ENCODE measurements at regions not wholly inside any gene's neighbourhood (a gene's known extent, or its start where the extent isn't known, plus 50 kb on each side); places are given as distances from the start of the nearest gene placed in this dataset.

DNA sequence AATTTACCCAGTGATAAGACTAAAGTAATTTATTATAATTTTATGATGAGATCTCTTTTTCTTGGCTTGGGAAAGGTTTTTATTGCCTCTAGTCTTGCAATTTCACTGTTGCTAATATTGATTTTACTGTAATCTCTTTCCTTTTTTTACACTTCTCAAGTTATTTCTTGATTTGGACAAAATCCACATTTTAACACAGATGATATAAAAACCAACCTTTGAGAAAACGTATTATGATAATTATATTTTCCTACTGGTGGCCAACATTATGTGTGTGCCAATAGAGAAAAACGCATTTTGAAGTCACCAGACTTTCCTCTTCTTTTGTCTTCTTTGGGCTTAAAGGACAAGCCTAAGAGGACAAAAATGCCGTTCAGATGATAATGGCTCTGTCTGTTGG, 314.9 kb downstream of the PRDM2 start:
- Mint-ChIP-seq H3K27ac (no peak overlapping the region), H3K4me3 (no peak overlapping the region), H3K9me3 (no peaks in the 10 kb centered on the region), H3K4me1 (no peaks in the 10 kb centered on the region), H3K27me3 (ENCODE audit: low read depth) (peaks cover 47% of the 10 kb centered on the region), H3K36me3 (no peaks in the 10 kb centered on the region)
- no peak for TF ChIP-seq CTCF (IDR thresholded peaks at IDR 0.05; ENCODE audit: unreplicated experiment)
- DNase-seq (ENCODE audit: low spot score in 2 of 2, unreplicated experiment in 2 of 2), result no peak

DNA sequence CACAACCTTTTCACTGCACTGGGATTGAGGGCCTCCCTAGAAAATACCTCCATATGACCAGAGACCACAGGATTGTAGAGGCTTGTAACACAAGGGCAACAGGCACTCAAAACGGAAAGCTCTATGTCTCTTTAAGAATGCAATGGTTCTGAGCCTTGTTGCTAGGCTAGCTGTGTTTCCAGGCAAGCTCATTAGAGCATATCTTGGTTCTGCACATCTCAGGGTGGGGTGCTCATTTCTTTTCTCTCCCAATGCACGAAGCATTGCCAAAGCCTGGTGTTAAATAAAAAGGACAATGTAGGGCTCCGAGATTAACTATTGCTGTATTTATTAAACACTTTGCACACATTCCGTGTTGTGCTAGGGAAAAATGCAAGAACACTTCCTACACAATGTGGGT, 315.9 kb downstream of the PRDM2 start:
- no peak for TF ChIP-seq CTCF (IDR thresholded peaks at IDR 0.05; ENCODE audit: unreplicated experiment)
- Mint-ChIP-seq H3K27ac (no peak overlapping the region), H3K4me1 (no peaks in the 10 kb centered on the region), H3K27me3 (ENCODE audit: low read depth) (peaks cover 47% of the 10 kb centered on the region), H3K4me3 (no peak overlapping the region), H3K9me3 (no peaks in the 10 kb centered on the region), H3K36me3 (no peaks in the 10 kb centered on the region)
- DNase-seq (ENCODE audit: low spot score in 2 of 2, unreplicated experiment in 2 of 2), result no peak

DNA sequence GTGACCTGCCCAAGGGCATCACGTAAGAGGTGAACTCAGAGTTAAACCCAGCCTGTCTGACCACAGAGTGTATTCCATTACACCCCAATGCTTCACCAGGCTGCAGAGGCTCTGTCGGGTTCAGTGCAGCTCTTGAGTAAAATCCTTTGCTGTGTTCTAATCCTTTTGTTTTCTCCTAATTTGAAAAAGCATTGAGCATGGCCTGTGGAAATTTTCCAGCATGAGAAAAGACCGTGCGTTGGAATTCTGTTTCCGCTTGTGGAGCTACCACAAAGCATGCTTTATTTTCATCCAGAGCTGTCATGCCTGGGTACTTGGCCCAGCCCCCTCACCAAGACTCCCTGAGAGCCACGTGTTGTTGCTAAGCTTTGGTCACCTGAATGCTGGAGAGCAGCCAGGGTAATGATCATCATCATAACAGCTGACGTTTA, 317.6 kb downstream of the PRDM2 start:
- Mint-ChIP-seq H3K27ac (no peak overlapping the region), H3K36me3 (no peaks in the 10 kb centered on the region), H3K4me3 (no peak overlapping the region), H3K4me1 (no peaks in the 10 kb centered on the region), H3K27me3 (ENCODE audit: low read depth) (peaks cover 41% of the 10 kb centered on the region), H3K9me3 (no peaks in the 10 kb centered on the region)
- no peak for DNase-seq (ENCODE audit: low spot score in 2 of 2, unreplicated experiment in 2 of 2)
- no peak for TF ChIP-seq CTCF (IDR thresholded peaks at IDR 0.05; ENCODE audit: unreplicated experiment)

- H3K4me3 Mint-ChIP-seq, result no peak overlapping the region
- peaks cover 40% of the 10 kb centered on the region for H3K27me3 Mint-ChIP-seq (ENCODE audit: low read depth)
- DNase-seq (ENCODE audit: low spot score in 2 of 2, unreplicated experiment in 2 of 2), result no peak
- H3K27ac Mint-ChIP-seq, result no peak overlapping the region
- no peaks in the 10 kb centered on the region for H3K36me3 Mint-ChIP-seq
- no peak for TF ChIP-seq CTCF (IDR thresholded peaks at IDR 0.05; ENCODE audit: unreplicated experiment)
- no peaks in the 10 kb centered on the region for H3K4me1 Mint-ChIP-seq
- H3K9me3 Mint-ChIP-seq, result no peaks in the 10 kb centered on the region
Measured at GRCh38 chr1:14019461-14019860, 319.5 kb downstream of the PRDM2 start.

GRCh38 chr1:14020006-14020405, 320.0 kb downstream of the PRDM2 start:
- Mint-ChIP-seq H3K9me3 (no peaks in the 10 kb centered on the region), H3K27me3 (ENCODE audit: low read depth) (peaks cover 37% of the 10 kb centered on the region), H3K4me1 (no peaks in the 10 kb centered on the region), H3K36me3 (no peaks in the 10 kb centered on the region), H3K4me3 (no peak overlapping the region), H3K27ac (no peak overlapping the region)
- TF ChIP-seq CTCF (IDR thresholded peaks at IDR 0.05; ENCODE audit: unreplicated experiment), result no peak
- no peak for DNase-seq (ENCODE audit: low spot score in 2 of 2, unreplicated experiment in 2 of 2)

- H3K36me3 Mint-ChIP-seq, result no peaks in the 10 kb centered on the region
- H3K9me3 Mint-ChIP-seq, result no peaks in the 10 kb centered on the region
- no peaks in the 10 kb centered on the region for H3K4me1 Mint-ChIP-seq
- H3K27ac Mint-ChIP-seq, result no peak overlapping the region
- no peak for TF ChIP-seq CTCF (IDR thresholded peaks at IDR 0.05; ENCODE audit: unreplicated experiment)
- DNase-seq (ENCODE audit: low spot score in 2 of 2, unreplicated experiment in 2 of 2), result no peak
- H3K4me3 Mint-ChIP-seq, result no peak overlapping the region
- peaks cover 21% of the 10 kb centered on the region for H3K27me3 Mint-ChIP-seq (ENCODE audit: low read depth)
Measured at GRCh38 chr1:14027099-14027498, 327.1 kb downstream of the PRDM2 start.

All from mesothelial cell of epicardium (in vitro differentiated cells).